ENCODE measurements at regions not wholly inside any gene's neighbourhood (a gene's known extent, or its start where the extent isn't known, plus 50 kb on each side); places are given as distances from the start of the nearest gene placed in this dataset.

DNA sequence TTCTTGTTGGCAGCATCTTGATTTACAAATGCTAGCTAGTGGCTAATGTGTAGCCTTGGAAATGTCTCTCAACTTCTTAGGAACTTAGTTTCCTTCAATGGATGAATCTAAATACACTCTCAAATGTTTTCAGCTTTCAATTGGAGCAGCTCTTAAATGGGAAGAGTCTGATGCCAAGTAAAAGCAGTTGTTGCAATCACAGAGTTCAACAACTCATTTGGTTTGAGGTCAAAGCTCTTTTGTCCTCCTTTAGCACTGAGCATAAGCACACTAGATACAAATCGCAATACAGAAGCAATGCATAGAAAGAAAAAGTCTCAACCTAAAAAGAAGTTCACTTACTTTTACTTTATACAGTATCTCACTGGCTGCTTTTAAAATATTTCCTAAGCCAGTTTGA lies 986.1 kb upstream of the FLRT2 start:
- Histone ChIP-seq H3K27ac (ENCODE audit: extremely low read depth, low read depth, low read length) (no peak overlapping the region), H3K4me1 (ENCODE audit: control insufficient read depth, insufficient read depth, low read length) (no peaks in the 10 kb centered on the region), H3K4me3 (ENCODE audit: low read depth, low read length) (no peak overlapping the region), H3K36me3 (ENCODE audit: control insufficient read depth in 2 of 2, insufficient read depth in 1 of 2, low read length in 2 of 2) (no peaks in the 10 kb centered on the region), H3K9me3 (ENCODE audit: control insufficient read depth, insufficient read depth, low read depth, low read length) (no peaks in the 10 kb centered on the region)
- CTCF ChIA-PET = interaction anchor here (1.1 kb wide), 1 partner anchor 34 kb away, joined by 4 read pairs; no protein-coding TSS in a partner anchor
- POLR2A ChIA-PET = no interaction called here
- TF ChIP-seq ZNF23 (tag by site-specific recombination; IDR thresholded peaks at IDR 0.05; ENCODE audit: borderline replicate concordance) = no peak
- TF ChIP-seq, protein P1, sequence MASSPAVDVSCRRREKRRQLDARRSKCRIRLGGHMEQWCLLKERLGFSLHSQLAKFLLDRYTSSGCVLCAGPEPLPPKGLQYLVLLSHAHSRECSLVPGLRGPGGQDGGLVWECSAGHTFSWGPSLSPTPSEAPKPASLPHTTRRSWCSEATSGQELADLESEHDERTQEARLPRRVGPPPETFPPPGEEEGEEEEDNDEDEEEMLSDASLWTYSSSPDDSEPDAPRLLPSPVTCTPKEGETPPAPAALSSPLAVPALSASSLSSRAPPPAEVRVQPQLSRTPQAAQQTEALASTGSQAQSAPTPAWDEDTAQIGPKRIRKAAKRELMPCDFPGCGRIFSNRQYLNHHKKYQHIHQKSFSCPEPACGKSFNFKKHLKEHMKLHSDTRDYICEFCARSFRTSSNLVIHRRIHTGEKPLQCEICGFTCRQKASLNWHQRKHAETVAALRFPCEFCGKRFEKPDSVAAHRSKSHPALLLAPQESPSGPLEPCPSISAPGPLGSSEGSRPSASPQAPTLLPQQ (tag by site-specific recombination; IDR thresholded peaks at IDR 0.05) = no peak
- no peak for TF ChIP-seq ZSCAN16 (tag by site-specific recombination; IDR thresholded peaks at IDR 0.05)
- TF ChIP-seq ZNF37A (tag by site-specific recombination; IDR thresholded peaks at IDR 0.05) = no peak

DNA sequence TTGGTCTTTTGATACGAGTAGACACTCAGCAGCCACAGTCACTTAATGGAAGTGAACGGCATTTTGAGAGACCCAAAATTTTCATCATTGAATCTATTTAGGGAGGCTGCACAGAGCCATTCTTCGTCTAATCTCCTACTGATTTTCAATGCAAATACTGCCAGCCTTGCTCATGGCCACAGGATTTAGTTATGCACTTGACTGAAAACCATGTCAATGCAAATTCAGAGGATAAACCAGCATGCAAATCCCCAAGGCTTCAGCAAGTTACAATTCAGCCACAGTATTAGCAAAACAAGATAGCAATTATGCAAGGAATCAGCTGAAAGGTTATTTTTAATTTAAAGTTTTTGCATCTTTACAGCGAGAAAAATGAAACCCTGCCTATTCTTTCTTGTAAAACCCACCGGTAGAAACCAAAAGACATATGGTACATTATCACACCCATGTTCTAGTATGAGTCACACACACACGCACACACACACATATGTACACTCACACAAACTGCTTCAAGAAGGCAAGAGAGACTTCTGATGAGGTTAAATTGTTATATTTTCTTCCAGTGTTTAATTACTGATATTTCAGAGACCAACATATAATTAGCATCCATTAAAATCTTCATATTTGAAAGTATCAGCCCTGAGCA lies 985.3 kb upstream of the FLRT2 start:
- ChIA-PET CTCF (no interaction called here), POLR2A (no interaction called here)
- no peaks in the 10 kb centered on the region for H3K4me1 ChIP-seq (ENCODE audit: control insufficient read depth, insufficient read depth, low read length)
- no peak for TF ChIP-seq ZNF433 (tag by site-specific recombination; IDR thresholded peaks at IDR 0.05; ENCODE audit: low read depth)
- no peak for TF ChIP-seq PBX3 (CRISPR knock-in tag; IDR thresholded peaks at IDR 0.05)
- no peak for TF ChIP-seq ZBTB44 (tag by site-specific recombination; IDR thresholded peaks at IDR 0.05)
- no peaks in the 10 kb centered on the region for H3K9me3 ChIP-seq (ENCODE audit: control insufficient read depth, insufficient read depth, low read depth, low read length)
- H3K27ac ChIP-seq (ENCODE audit: extremely low read depth, low read depth, low read length) = no peak overlapping the region
- H3K4me3 ChIP-seq (ENCODE audit: low read depth, low read length) = no peak overlapping the region
- no peaks in the 10 kb centered on the region for H3K36me3 ChIP-seq (ENCODE audit: control insufficient read depth in 2 of 2, insufficient read depth in 1 of 2, low read length in 2 of 2)

DNA sequence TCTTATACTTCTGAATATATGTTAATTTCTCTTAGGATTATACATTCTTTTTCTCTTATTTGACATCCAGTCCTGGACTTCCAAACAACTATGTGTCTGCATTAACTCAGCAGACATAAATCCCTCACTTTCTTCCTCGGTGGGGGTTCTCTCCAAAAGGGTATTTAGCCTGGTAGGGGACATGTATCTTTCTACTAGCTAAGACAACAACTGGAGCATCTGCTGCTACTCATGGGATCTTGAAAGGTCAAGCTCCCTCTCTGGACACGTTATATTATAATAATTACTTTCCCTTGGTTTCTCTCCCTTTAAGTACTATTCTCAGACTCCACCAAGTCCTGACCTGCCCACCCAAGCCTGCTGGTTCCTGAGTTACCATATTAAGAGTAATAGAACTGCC lies 983.7 kb upstream of the FLRT2 start:
- ChIA-PET CTCF (no interaction called here), POLR2A (no interaction called here)
- no peaks in the 10 kb centered on the region for H3K4me1 ChIP-seq (ENCODE audit: control insufficient read depth, insufficient read depth, low read length)
- H3K36me3 ChIP-seq (ENCODE audit: control insufficient read depth in 2 of 2, insufficient read depth in 1 of 2, low read length in 2 of 2) = no peaks in the 10 kb centered on the region
- no peak overlapping the region for H3K27ac ChIP-seq (ENCODE audit: extremely low read depth, low read depth, low read length)
- no peak overlapping the region for H3K4me3 ChIP-seq (ENCODE audit: low read depth, low read length)
- H3K9me3 ChIP-seq (ENCODE audit: control insufficient read depth, insufficient read depth, low read depth, low read length) = no peaks in the 10 kb centered on the region
- TF ChIP-seq ZNF510 (tag by site-specific recombination; IDR thresholded peaks at IDR 0.05; ENCODE audit: insufficient replicate concordance) (no peak), ZNF830 (tag by site-specific recombination; IDR thresholded peaks at IDR 0.05; ENCODE audit: low read depth) (no peak), MYNN (tag by site-specific recombination; IDR thresholded peaks at IDR 0.05; ENCODE audit: borderline replicate concordance) (no peak), ZNF670 (tag by site-specific recombination; IDR thresholded peaks at IDR 0.05; ENCODE audit: low read depth) (no peak), ZNF654 (tag by site-specific recombination; IDR thresholded peaks at IDR 0.05; ENCODE audit: low read depth) (no peak), ZNF211 (tag by site-specific recombination; IDR thresholded peaks at IDR 0.05; ENCODE audit: low read depth) (no peak), ZNF555 (tag by site-specific recombination; conservative IDR thresholded peaks at IDR 0.05) (no peak), KLF16 (tag by site-specific recombination; IDR thresholded peaks at IDR 0.05) (no peak), PRDM2 (tag by site-specific recombination; IDR thresholded peaks at IDR 0.05; ENCODE audit: borderline replicate concordance) (no peak), HOXD13 (CRISPR knock-in tag; IDR thresholded peaks at IDR 0.05; ENCODE audit: borderline replicate concordance) (no peak)
- TF ChIP-seq, protein P2, sequence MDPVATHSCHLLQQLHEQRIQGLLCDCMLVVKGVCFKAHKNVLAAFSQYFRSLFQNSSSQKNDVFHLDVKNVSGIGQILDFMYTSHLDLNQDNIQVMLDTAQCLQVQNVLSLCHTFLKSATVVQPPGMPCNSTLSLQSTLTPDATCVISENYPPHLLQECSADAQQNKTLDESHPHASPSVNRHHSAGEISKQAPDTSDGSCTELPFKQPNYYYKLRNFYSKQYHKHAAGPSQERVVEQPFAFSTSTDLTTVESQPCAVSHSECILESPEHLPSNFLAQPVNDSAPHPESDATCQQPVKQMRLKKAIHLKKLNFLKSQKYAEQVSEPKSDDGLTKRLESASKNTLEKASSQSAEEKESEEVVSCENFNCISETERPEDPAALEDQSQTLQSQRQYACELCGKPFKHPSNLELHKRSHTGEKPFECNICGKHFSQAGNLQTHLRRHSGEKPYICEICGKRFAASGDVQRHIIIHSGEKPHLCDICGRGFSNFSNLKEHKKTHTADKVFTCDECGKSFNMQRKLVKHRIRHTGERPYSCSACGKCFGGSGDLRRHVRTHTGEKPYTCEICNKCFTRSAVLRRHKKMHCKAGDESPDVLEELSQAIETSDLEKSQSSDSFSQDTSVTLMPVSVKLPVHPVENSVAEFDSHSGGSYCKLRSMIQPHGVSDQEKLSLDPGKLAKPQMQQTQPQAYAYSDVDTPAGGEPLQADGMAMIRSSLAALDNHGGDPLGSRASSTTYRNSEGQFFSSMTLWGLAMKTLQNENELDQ (tag by site-specific recombination; IDR thresholded peaks at IDR 0.05; ENCODE audit: low read depth) = no peak
